Mesodermal cell (in vitro differentiated cells): ENCODE measurements at regions not wholly inside any gene's neighbourhood (a gene's known extent, or its start where the extent isn't known, plus 50 kb on each side); places are given as distances from the start of the nearest gene placed in this dataset.

Source experiments
- H3K27ac ChIP-seq: 2 replicates; pipeline ENCODE4 v1.7.0; 2013; ENCODE audit warnings: mild to moderate bottlenecking, low read depth, low read length, moderate library complexity; ENCODE audit not compliant: severe bottlenecking
- H3K36me3 ChIP-seq: 2 replicates; pipeline ENCODE4 v1.7.1; 2013; ENCODE audit warnings: mild to moderate bottlenecking, low read length, moderate library complexity; ENCODE audit not compliant: control insufficient read depth, insufficient read depth
- H3K4me1 ChIP-seq: one replicate; pipeline ENCODE4 v1.7.1; 2013; ENCODE audit warnings: mild to moderate bottlenecking, low read length; ENCODE audit not compliant: insufficient read depth, control insufficient read depth, poor library complexity, severe bottlenecking
- H3K4me3 ChIP-seq: 2 replicates; pipeline ENCODE4 v1.7.0; 2013; ENCODE audit warnings: low read length, control low read depth, mild to moderate bottlenecking; ENCODE audit not compliant: insufficient read depth, poor library complexity, severe bottlenecking; ENCODE audit errors: extremely low read depth
- H3K9me3 ChIP-seq: 2 replicates; pipeline ENCODE4 v1.7.1; 2013; ENCODE audit warnings: mild to moderate bottlenecking, low read length, moderate library complexity; ENCODE audit not compliant: control insufficient read depth
- WGBS, 2 experiments: methylation state at CpG; one replicate each; pipeline ENCODE4 v1.1.5; 2013; ENCODE audit warnings: missing lambda C conversion rate in 2 of 2; ENCODE audit not compliant: insufficient coverage in 2 of 2; 5-methylcytosine and 5-hydroxymethylcytosine counted together

DNA sequence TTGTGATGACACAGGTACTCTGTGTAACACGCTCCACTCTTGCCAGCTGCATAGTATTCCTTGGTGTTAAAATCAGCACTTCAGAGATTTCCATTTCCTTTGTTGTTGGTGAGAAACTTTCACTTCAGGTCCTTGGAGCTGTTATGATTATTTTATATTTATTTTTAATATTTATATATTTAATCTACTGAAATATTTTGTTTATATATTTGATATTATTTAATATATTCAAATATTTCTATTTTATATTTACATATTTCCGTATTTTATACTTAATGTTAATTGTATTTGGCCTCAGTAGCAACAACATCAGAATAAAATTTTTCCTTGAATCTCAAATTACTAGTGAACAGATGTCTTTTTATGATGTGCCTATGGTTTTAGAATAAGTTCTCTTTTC lies 225.3 kb downstream of the MAGEB17 start:
- WGBS, 2 experiments = no CpG with 5 or more reads among the region's 2 CpGs
- no peaks in the 10 kb centered on the region for H3K4me1 ChIP-seq
- no peaks in the 10 kb centered on the region for H3K9me3 ChIP-seq
- no peak overlapping the region for H3K4me3 ChIP-seq
- no peaks in the 10 kb centered on the region for H3K36me3 ChIP-seq
- H3K27ac ChIP-seq = no peak overlapping the region

DNA sequence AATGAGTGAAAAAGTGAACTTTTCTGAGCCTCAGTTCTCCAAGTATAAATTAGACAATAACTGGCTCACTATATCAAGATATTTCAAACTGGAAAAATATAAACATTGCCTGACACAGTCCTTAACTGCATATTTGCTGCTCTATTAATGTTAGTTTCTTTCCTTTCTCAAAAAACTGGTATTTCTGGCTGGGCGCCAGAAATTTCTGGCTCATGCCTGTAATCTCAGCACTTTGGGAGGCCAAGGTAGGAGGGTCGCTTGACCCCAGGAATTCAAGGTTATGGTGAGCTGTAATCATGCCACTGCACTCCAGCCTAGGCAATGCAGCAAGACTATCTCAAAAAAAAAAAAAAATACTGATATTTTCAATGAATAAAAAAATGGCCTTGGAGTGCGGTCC lies 227.0 kb downstream of the MAGEB17 start:
- no peaks in the 10 kb centered on the region for H3K36me3 ChIP-seq
- H3K27ac ChIP-seq = no peak overlapping the region
- no peaks in the 10 kb centered on the region for H3K4me1 ChIP-seq
- WGBS, 2 experiments = no CpG with 5 or more reads among the region's 3 CpGs
- no peaks in the 10 kb centered on the region for H3K9me3 ChIP-seq
- H3K4me3 ChIP-seq = no peak overlapping the region

DNA sequence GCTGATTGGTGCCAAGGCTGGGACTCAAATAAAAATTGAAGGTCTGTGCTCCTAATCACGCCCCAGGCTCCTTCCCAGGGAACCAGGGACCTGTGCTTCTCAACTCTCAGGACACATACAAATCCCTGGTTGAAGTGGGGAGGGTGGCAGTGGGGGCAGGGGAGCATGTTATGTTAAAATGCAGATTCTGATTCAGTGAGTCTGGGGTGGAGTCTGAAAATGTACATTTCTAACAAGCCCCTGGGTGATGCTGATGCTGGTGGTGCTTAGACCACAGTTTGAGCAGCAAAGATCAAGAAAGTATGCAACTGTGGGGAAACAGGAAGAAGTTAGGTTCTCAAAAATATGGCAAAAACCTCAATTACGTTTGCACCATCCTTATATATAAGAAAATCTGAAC lies 236.5 kb downstream of the MAGEB17 start:
- H3K4me3 ChIP-seq = no peak overlapping the region
- H3K27ac ChIP-seq = no peak overlapping the region
- no CpG with 5 or more reads among the region's 2 CpGs for WGBS, 2 experiments
- H3K36me3 ChIP-seq = no peaks in the 10 kb centered on the region
- H3K9me3 ChIP-seq = no peaks in the 10 kb centered on the region
- no peaks in the 10 kb centered on the region for H3K4me1 ChIP-seq

DNA sequence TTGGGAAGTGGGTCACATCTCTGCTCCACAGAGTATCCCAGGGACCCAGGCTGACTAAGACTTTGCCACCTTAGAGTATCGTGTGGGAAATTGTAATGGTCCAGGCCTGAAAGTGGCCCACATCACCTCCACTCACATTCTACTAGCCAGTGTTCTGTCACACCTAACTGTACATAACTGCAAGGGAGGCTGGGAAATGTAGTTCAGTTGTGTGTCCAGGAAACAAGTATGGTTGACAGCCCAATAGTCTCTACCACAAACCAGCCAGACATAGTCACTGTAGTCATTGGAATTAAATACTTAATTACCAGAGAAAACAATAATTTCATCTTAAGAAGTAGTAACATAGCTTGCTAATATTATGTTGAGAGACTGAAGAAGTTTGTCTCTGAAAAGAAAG lies 233.4 kb upstream of the S100G start:
- Histone ChIP-seq H3K36me3 (no peaks in the 10 kb centered on the region), H3K4me1 (no peaks in the 10 kb centered on the region), H3K27ac (no peak overlapping the region), H3K4me3 (no peak overlapping the region), H3K9me3 (no peaks in the 10 kb centered on the region)
- no CpG with 5 or more reads among the region's 1 CpG for WGBS, 2 experiments

DNA sequence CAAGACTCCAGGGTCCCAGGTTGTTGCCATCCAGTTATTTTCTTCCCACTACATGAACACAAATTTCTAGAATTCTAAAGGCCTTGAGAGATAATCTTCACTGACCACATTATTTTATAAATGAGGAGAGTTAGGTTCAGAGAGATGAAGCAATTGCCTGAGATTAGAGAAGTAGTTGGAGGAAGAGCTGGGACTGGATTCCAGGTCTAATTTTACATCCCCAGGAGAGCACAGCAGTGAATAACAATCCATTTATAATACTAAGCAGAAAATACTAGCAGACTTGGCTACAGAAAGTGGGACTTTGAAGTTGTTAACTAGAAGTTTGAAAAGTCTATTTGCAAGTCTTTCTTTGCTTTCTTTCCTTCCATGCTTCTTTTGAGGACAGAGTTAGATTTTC lies 231.3 kb upstream of the S100G start:
- no peaks in the 10 kb centered on the region for H3K9me3 ChIP-seq
- H3K4me1 ChIP-seq = no peaks in the 10 kb centered on the region
- no peak overlapping the region for H3K4me3 ChIP-seq
- H3K36me3 ChIP-seq = no peaks in the 10 kb centered on the region
- no peak overlapping the region for H3K27ac ChIP-seq

DNA sequence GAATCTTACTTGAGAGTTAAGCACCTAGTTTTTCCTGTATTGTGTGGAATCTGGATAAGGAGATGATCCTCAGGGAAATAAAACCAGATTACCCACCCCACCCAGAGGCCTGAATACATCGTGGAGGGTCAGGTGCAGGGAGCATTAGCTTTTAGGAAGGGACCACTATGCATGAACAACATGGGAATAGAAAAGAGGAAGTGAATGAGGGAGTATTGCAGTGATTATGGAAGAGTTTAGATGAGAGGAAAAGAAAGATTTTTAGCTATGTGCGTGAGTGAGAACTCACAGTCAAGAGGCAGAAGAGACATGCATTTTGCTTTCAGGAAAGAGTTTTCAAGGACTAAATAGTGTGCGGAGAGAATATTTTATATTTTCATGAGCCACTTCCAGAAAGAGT lies 222.3 kb upstream of the S100G start:
- 60 to 100% methylated on average over 1 of the region's 3 CpGs for WGBS, 2 experiments
- H3K9me3 ChIP-seq = no peaks in the 10 kb centered on the region
- no peaks in the 10 kb centered on the region for H3K36me3 ChIP-seq
- no peak overlapping the region for H3K27ac ChIP-seq
- H3K4me3 ChIP-seq = no peak overlapping the region
- no peaks in the 10 kb centered on the region for H3K4me1 ChIP-seq

DNA sequence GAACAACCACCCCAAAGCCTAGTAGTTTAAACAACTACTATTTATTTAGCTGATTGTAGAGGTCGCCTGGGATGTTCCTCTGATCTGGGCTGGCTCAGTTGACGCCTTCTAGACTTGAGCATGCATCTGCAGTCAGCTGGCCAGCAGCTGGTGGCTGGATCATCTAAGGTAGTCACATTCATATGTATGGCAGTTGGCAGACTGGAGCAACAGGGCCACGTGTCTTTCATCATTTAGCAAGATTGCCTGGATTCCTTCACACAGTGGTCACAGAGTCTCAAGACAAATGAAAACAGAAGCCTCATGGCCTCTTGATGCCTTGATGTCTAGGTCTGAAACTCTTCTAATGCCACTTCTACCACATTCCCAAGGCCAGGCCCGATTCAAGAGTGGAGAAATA lies 220.6 kb upstream of the S100G start:
- no peaks in the 10 kb centered on the region for H3K9me3 ChIP-seq
- 73 to 100% methylated on average over 3 of the region's 4 CpGs for WGBS, 2 experiments
- H3K4me1 ChIP-seq = no peaks in the 10 kb centered on the region
- no peak overlapping the region for H3K4me3 ChIP-seq
- no peaks in the 10 kb centered on the region for H3K36me3 ChIP-seq
- H3K27ac ChIP-seq = no peak overlapping the region

DNA sequence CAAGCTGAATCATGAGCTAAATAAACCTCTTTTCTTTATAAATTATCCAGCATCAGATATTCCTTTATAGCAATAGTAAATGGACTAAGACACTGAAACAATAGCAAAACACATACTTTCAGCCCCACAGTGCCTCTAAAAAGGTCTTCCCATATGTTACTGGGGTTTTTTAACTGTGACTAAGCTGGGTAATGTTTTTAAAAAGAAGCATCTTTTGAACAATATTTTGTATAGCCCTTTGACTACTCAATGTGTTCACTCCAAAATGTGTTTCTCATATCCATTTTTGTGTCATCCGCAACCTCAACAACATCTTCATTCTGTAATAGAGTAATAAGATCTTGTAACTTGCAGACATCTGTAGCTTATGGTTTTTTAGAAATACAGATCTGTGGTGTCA lies 218.7 kb upstream of the S100G start:
- no peaks in the 10 kb centered on the region for H3K36me3 ChIP-seq
- no peak overlapping the region for H3K27ac ChIP-seq
- WGBS, 2 experiments = no CpG with 5 or more reads among the region's 1 CpG
- no peaks in the 10 kb centered on the region for H3K9me3 ChIP-seq
- no peak overlapping the region for H3K4me3 ChIP-seq
- no peaks in the 10 kb centered on the region for H3K4me1 ChIP-seq

DNA sequence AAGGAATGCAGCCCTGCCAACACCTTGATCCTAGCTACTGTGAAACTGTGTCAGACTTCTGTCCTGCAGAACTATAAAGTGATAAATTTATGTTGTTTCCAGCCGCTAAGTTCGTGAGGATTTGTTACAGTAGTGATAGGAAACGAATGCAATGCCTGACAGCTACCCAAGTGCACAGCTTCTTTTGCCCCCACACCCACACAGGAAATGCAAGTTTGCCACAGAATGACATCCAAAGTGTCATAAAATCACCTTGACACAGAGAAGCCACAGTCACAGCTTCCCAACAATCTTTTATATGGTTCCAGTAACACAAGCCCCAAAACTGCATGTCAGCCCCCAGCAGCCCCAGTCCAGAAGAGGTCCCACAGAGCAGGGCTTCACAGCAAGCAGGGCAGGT lies 216.9 kb upstream of the S100G start:
- WGBS, 2 experiments = no CpG with 5 or more reads among the region's 3 CpGs
- no peak overlapping the region for H3K4me3 ChIP-seq
- no peaks in the 10 kb centered on the region for H3K9me3 ChIP-seq
- no peaks in the 10 kb centered on the region for H3K4me1 ChIP-seq
- H3K27ac ChIP-seq = no peak overlapping the region
- no peaks in the 10 kb centered on the region for H3K36me3 ChIP-seq

DNA sequence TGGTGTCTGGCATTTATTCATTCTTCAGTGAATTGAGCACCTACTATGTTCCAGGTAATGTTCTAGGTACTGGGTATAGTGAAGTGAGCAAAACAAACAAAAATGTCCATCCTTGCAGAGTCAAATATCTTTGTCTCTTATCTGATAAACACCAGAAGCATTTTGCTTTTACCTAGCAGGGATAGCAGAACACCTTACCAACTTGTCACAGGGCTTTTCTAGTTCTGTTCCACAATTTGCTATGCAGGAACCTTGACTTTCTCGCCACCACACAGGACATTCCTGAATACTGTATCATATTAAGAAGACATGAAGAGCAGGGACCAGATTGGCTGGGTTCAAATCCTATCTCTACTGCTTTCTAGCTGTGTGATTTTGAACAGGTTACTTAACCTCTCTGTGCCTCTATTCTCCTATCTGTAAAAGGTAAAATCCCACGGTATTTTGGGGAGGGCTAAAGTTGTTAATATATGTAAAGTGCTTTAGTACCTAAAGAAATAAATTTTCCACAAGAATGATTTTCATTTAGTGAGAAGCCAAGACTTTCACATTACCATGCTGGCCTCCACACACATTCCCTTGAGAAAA lies 214.5 kb upstream of the S100G start:
- Histone ChIP-seq H3K4me1 (no peaks in the 10 kb centered on the region), H3K27ac (no peak overlapping the region), H3K9me3 (no peaks in the 10 kb centered on the region), H3K4me3 (no peak overlapping the region), H3K36me3 (no peaks in the 10 kb centered on the region)
- WGBS, 2 experiments = no CpG with 5 or more reads among the region's 2 CpGs

DNA sequence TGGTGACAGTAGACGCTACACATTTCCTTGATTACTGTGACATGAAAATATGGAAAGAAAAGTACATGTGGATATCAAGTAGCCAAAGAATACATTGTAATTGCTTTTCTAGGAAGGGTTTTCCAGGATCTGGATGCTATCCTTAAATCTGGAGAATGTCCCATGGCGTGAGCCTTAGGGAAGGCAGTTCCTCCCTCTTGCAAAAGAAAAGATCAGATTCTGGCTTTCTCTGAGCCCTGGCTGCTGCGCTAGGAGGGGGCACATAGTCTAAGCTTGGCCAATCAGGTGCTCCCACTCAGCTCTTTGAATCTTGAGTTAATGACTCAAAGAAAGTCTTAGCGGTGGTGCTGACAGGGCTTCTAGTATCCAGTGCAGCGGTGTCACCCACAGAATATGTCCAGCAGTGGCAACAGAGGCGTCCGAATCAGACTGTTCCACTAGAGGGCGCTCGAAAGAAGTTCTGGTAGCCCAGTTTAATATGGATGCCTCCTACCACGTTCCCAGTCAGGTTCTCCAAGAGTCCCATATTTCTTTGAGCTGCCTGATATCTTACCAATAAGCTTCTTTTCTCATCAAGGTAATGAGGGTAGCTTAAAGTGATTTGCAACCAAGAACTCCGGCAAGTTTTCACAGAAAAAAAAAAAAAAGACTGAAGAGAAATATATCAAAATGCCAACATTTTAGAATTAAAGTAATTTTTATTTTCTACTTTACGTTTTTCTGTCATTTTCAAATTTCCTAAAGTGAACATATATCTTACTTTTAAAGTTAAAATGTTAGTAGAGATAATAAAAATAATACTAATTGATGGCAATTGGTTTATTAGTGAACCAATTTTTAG lies 213.4 kb upstream of the S100G start:
- 44 to 50% methylated on average over 4 of the region's 12 CpGs for WGBS, 2 experiments
- Histone ChIP-seq H3K4me3 (no peak overlapping the region), H3K4me1 (no peaks in the 10 kb centered on the region), H3K9me3 (no peaks in the 10 kb centered on the region), H3K36me3 (no peaks in the 10 kb centered on the region), H3K27ac (no peak overlapping the region)
